ENCODE measurements at regions not wholly inside any gene's neighbourhood (a gene's known extent, or its start where the extent isn't known, plus 50 kb on each side); places are given as distances from the start of the nearest gene placed in this dataset.

- no peak for DNase-seq
- no peak overlapping the region for H3K27ac ChIP-seq
- intact Hi-C loops (cut with DNase I; ENCODE audit: low total_unique reads) = no loop called here
- no peaks in the 10 kb centered on the region for H3K4me1 ChIP-seq
- no peaks in the 10 kb centered on the region for H3K9me3 ChIP-seq
- no peaks in the 10 kb centered on the region for H3K36me3 ChIP-seq (ENCODE audit: low read depth, missing control alignments)
- TF ChIP-seq POLR2A (IDR thresholded peaks at IDR 0.05) (no peak), CTCF (IDR thresholded peaks at IDR 0.05) (no peak)
- no peaks in the 10 kb centered on the region for H3K27me3 ChIP-seq
- H3K4me3 ChIP-seq = no peak overlapping the region
These were observed 669.0 kb upstream of the FOXG1 start for GRCh38 chr14:28097585-28097984.

- Histone ChIP-seq H3K27me3 (no peaks in the 10 kb centered on the region), H3K4me1 (no peaks in the 10 kb centered on the region), H3K36me3 (ENCODE audit: low read depth, missing control alignments) (no peaks in the 10 kb centered on the region), H3K9me3 (no peaks in the 10 kb centered on the region), H3K27ac (no peak overlapping the region), H3K4me3 (no peak overlapping the region)
- TF ChIP-seq POLR2A (IDR thresholded peaks at IDR 0.05) (no peak), CTCF (IDR thresholded peaks at IDR 0.05) (no peak)
- intact Hi-C loops (cut with DNase I; ENCODE audit: low total_unique reads) = no loop called here
- no peak for DNase-seq
- 25 to 41% methylated on average over 1 of the region's 1 CpG for WGBS, 2 donors
These were observed 667.7 kb upstream of the FOXG1 start for GRCh38 chr14:28098856-28099255.

GRCh38 chr14:28102001-28102400 is 664.6 kb upstream of the FOXG1 start:
- TF ChIP-seq POLR2A (IDR thresholded peaks at IDR 0.05) = no peak
- no peak for TF ChIP-seq CTCF (IDR thresholded peaks at IDR 0.05)
- intact Hi-C loops (cut with DNase I; ENCODE audit: low total_unique reads) = no loop called here
- Histone ChIP-seq H3K9me3 (no peaks in the 10 kb centered on the region), H3K4me3 (no peak overlapping the region), H3K27ac (no peak overlapping the region), H3K4me1 (no peaks in the 10 kb centered on the region), H3K36me3 (ENCODE audit: low read depth, missing control alignments) (no peaks in the 10 kb centered on the region), H3K27me3 (no peaks in the 10 kb centered on the region)
- no peak for DNase-seq

GRCh38 chr14:28102814-28103213 is 663.8 kb upstream of the FOXG1 start:
- intact Hi-C loops (cut with DNase I; ENCODE audit: low total_unique reads) = no loop called here
- no peaks in the 10 kb centered on the region for H3K4me1 ChIP-seq
- H3K27me3 ChIP-seq = no peaks in the 10 kb centered on the region
- H3K9me3 ChIP-seq = no peaks in the 10 kb centered on the region
- H3K36me3 ChIP-seq (ENCODE audit: low read depth, missing control alignments) = no peaks in the 10 kb centered on the region
- no peak for DNase-seq
- H3K4me3 ChIP-seq = no peak overlapping the region
- 76 to 81% methylated on average over 3 of the region's 3 CpGs for WGBS, 2 donors
- TF ChIP-seq CTCF (IDR thresholded peaks at IDR 0.05) (no peak), POLR2A (IDR thresholded peaks at IDR 0.05) (no peak)
- H3K27ac ChIP-seq = no peak overlapping the region

GRCh38 chr14:28113311-28113710 is 653.3 kb upstream of the FOXG1 start:
- Histone ChIP-seq H3K36me3 (ENCODE audit: low read depth, missing control alignments) (no peaks in the 10 kb centered on the region), H3K27me3 (no peaks in the 10 kb centered on the region), H3K4me3 (no peak overlapping the region), H3K9me3 (no peaks in the 10 kb centered on the region), H3K27ac (no peak overlapping the region), H3K4me1 (no peaks in the 10 kb centered on the region)
- DNase-seq = no peak
- 87 to 89% methylated on average over 2 of the region's 2 CpGs for WGBS, 2 donors
- TF ChIP-seq POLR2A (IDR thresholded peaks at IDR 0.05) = no peak
- TF ChIP-seq CTCF (IDR thresholded peaks at IDR 0.05) = no peak
- intact Hi-C loops (cut with DNase I; ENCODE audit: low total_unique reads) = no loop called here
